Lower leg skin (tissue), 4 donors: ENCODE measurements at regions not wholly inside any gene's neighbourhood (a gene's known extent, or its start where the extent isn't known, plus 50 kb on each side); places are given as distances from the start of the nearest gene placed in this dataset.

Experiments
- DNase-seq, 2 donors: peaks; one replicate each; pipeline ENCODE4 v3.0.0-alpha.2; 2019; ENCODE audit warnings: low spot score in 2 of 2
- H3K4me3 ChIP-seq: fragments of 200-600 bp; sonication (generic); 2 replicates; pipeline ENCODE4 v1.5.1; 2017; ENCODE audit warnings: mild to moderate bottlenecking, low read depth; ENCODE audit not compliant: poor library complexity, severe bottlenecking
- CTCF ChIP-seq, 3 donors: fragments of 450-650 bp; IDR thresholded peaks; one replicate each; pipeline ENCODE4 v1.5.1; 2016; ENCODE audit warnings: antibody characterized with exemption in 3 of 3, mild to moderate bottlenecking in 3 of 3, moderate library complexity in 2 of 3
- POLR2A ChIP-seq, 2 donors: fragments of 450-650 bp; IDR thresholded peaks; one replicate each; pipeline ENCODE4 v1.6.1; 2016 to 2017; ENCODE audit warnings: antibody characterized with exemption in 2 of 2, mild to moderate bottlenecking in 1 of 2, moderate library complexity in 1 of 2
- WGBS, 2 donors: methylation state at CpG; one replicate each; pipeline ENCODE4 v1.1.5; 2018; 5-methylcytosine and 5-hydroxymethylcytosine counted together
- intact Hi-C: fragments of 100-400 bp; cut with DNase I; formaldehyde crosslinking; loops from one replicate; pipeline ENCODE4 v1.15.0; 2023; ENCODE audit warnings: low total_unique reads

- intact Hi-C loops = no loop called here
- no peak overlapping the region for H3K4me3 ChIP-seq
- TF ChIP-seq POLR2A (IDR thresholded peaks at IDR 0.05) (no peak), CTCF (IDR thresholded peaks at IDR 0.05) (no peak)
- WGBS, 2 donors = 91 to 96% methylated on average over 2 of the region's 2 CpGs
- no peak for DNase-seq
These were observed 415.3 kb downstream of the RPS24 start for GRCh38 chr10:78448994-78449418.

- 91 to 92% methylated on average over 4 of the region's 4 CpGs for WGBS, 2 donors
- no peak for TF ChIP-seq POLR2A (IDR thresholded peaks at IDR 0.05)
- no peak for TF ChIP-seq CTCF (IDR thresholded peaks at IDR 0.05)
- intact Hi-C loops = no loop called here
- no peak overlapping the region for H3K4me3 ChIP-seq
- no peak for DNase-seq
These were observed 415.9 kb downstream of the RPS24 start for GRCh38 chr10:78449554-78449953.

GRCh38 chr10:78450239-78450638 is 416.6 kb downstream of the RPS24 start:
- WGBS, 2 donors = 90 to 95% methylated on average over 3 of the region's 3 CpGs
- no peak overlapping the region for H3K4me3 ChIP-seq
- DNase-seq = peak in 1 of 2 donors; percentile 62
- TF ChIP-seq CTCF (IDR thresholded peaks at IDR 0.05) (no peak), POLR2A (IDR thresholded peaks at IDR 0.05) (no peak)
- intact Hi-C loops = no loop called here

- DNase-seq = peak in 1 of 2 donors; percentile 70
- 82 to 84% methylated on average over 6 of the region's 6 CpGs for WGBS, 2 donors
- intact Hi-C loops = no loop called here
- TF ChIP-seq POLR2A (IDR thresholded peaks at IDR 0.05) (no peak), CTCF (IDR thresholded peaks at IDR 0.05) (no peak)
- no peak overlapping the region for H3K4me3 ChIP-seq
These were observed 417.3 kb downstream of the RPS24 start for GRCh38 chr10:78450807-78451485.

GRCh38 chr10:78451592-78451991 is 417.9 kb downstream of the RPS24 start:
- intact Hi-C loops = no loop called here
- H3K4me3 ChIP-seq = no peak overlapping the region
- no peak for TF ChIP-seq CTCF (IDR thresholded peaks at IDR 0.05)
- TF ChIP-seq POLR2A (IDR thresholded peaks at IDR 0.05) = no peak
- peak in 1 of 2 donors; percentile 74 for DNase-seq
- 45 to 64% methylated on average over 10 of the region's 10 CpGs for WGBS, 2 donors

- no peak for DNase-seq
- no peak for TF ChIP-seq POLR2A (IDR thresholded peaks at IDR 0.05)
- no peak for TF ChIP-seq CTCF (IDR thresholded peaks at IDR 0.05)
- 66 to 80% methylated on average over 7 of the region's 7 CpGs for WGBS, 2 donors
- H3K4me3 ChIP-seq = no peak overlapping the region
- intact Hi-C loops = no loop called here
These were observed 420.5 kb downstream of the RPS24 start for GRCh38 chr10:78454123-78454645.
